ENCODE measurements at regions not wholly inside any gene's neighbourhood (a gene's known extent, or its start where the extent isn't known, plus 50 kb on each side); places are given as distances from the start of the nearest gene placed in this dataset.
"Not testable (repeated sequence)": the region's sequence is repeated elsewhere in the genome, so short reads cannot be mapped to it uniquely, and the experiment has no call there.

GRCh38 chr20:64327223-64327549, 71.6 kb downstream of the PCMTD2 start:
- not testable (repeated sequence) for DNase-seq

GRCh38 chr20:64327550-64328317, 72.2 kb downstream of the PCMTD2 start:
- DNase-seq, result peak; percentile 76

- DNase-seq, result not testable (repeated sequence)
Measured at GRCh38 chr20:64328595-64329250, 73.2 kb downstream of the PCMTD2 start.

- DNase-seq, result not testable (repeated sequence)
Measured at GRCh38 chr20:64332627-64333026, 77.1 kb downstream of the PCMTD2 start.
